GM23248 (cell line): ENCODE measurements at regions not wholly inside any gene's neighbourhood (a gene's known extent, or its start where the extent isn't known, plus 50 kb on each side); places are given as distances from the start of the nearest gene placed in this dataset.

Experiments used
- EZH2 ChIP-seq: fragments of 200-600 bp; sonication (generic); IDR thresholded peaks from 2 replicates; pipeline ENCODE4 v1.6.1; 2018; ENCODE audit warnings: antibody characterized with exemption, mild to moderate bottlenecking; ENCODE audit not compliant: insufficient read depth, poor library complexity, severe bottlenecking
- EZH2phosphoT487 ChIP-seq: fragments of 200-600 bp; sonication (generic); IDR thresholded peaks from 2 replicates; pipeline ENCODE4 v1.6.1; 2018; ENCODE audit warnings: antibody characterized with exemption, moderate library complexity, mild to moderate bottlenecking, low read depth; ENCODE audit not compliant: insufficient read depth

GRCh38 chr4:119851649-119852048 lies 215.0 kb downstream of the MAD2L1 start:
- TF ChIP-seq EZH2, result no peak
- no peak for TF ChIP-seq EZH2phosphoT487
